Caco-2 (cell line): ENCODE measurements at regions not wholly inside any gene's neighbourhood (a gene's known extent, or its start where the extent isn't known, plus 50 kb on each side); places are given as distances from the start of the nearest gene placed in this dataset.
"Not testable (repeated sequence)": the region's sequence is repeated elsewhere in the genome, so short reads cannot be mapped to it uniquely, and the experiment has no call there.

ENCODE experiments used
- BruUV-seq: library from RNA; stranded (reverse); fragments of 400-500 nt; replicated peaks from 2 replicates; lab custom pipeline; 2021; lab: Mats Ljungman, UMichigan
- CTCF ChIA-PET: fragments of 300-600 bp; sonication (Branson Sonifier 250); formaldehyde crosslinking; loops from one replicate; lab custom pipeline; 2022; ENCODE audit warnings: antibody characterized with exemption; lab: Charles Lee
- POLR2A ChIA-PET: fragments of 300-600 bp; sonication (Branson Sonifier 250); formaldehyde crosslinking; loops from one replicate; lab custom pipeline; 2022; ENCODE audit warnings: antibody characterized with exemption; lab: Charles Lee
- DNase-seq, 2 experiments: peaks; one replicate each; pipeline versions ENCODE4 v3.0.0 to v3.0.0-alpha.2; 2020 to 2022
- H3K27me3 ChIP-seq: replicated peaks from 2 replicates; pipeline ENCODE4 v1.6.0; 2011; ENCODE audit warnings: low read length; ENCODE audit not compliant: control insufficient read depth, insufficient read depth
- H3K36me3 ChIP-seq: 2 replicates; pipeline ENCODE4 v1.5.1; 2011; ENCODE audit warnings: low read length; ENCODE audit not compliant: control insufficient read depth, insufficient read depth
- H3K4me1 ChIP-seq: fragments of 250-450 bp; sonication (Bioruptor Pico); 2 replicates; pipeline ENCODE4 v1.5.1; 2020; ENCODE audit warnings: mild to moderate bottlenecking
- H3K4me3 ChIP-seq: 2 replicates; pipeline ENCODE4 v1.5.1; 2011; ENCODE audit warnings: low read depth, mild to moderate bottlenecking, control low read depth, low read length
- H3K9me3 ChIP-seq: fragments of 250-450 bp; sonication (Bioruptor Pico); 2 replicates; pipeline ENCODE4 v1.5.1; 2020; ENCODE audit warnings: mild to moderate bottlenecking, moderate library complexity
- H3K27ac Mint-ChIP-seq: one replicate; pipeline ENCODE4 v1.8.0; 2022; ENCODE audit warnings: mixed read lengths; ENCODE audit not compliant: unreplicated experiment
- H3K27me3 Mint-ChIP-seq: one replicate; pipeline ENCODE4 v1.8.0; 2022; ENCODE audit warnings: mixed read lengths; ENCODE audit not compliant: insufficient read depth, unreplicated experiment
- H3K36me3 Mint-ChIP-seq: one replicate; pipeline ENCODE4 v1.8.0; 2022; ENCODE audit warnings: mild to moderate bottlenecking, mixed read lengths; ENCODE audit not compliant: insufficient read depth, unreplicated experiment
- H3K4me1 Mint-ChIP-seq: one replicate; pipeline ENCODE4 v1.8.0; 2022; ENCODE audit warnings: low read depth, mixed read lengths; ENCODE audit not compliant: unreplicated experiment
- H3K4me3 Mint-ChIP-seq: one replicate; pipeline ENCODE4 v1.8.0; 2022; ENCODE audit warnings: mild to moderate bottlenecking, moderate library complexity, mixed read lengths; ENCODE audit not compliant: unreplicated experiment
- H3K9me3 Mint-ChIP-seq: one replicate; pipeline ENCODE4 v1.8.0; 2022; ENCODE audit warnings: mixed read lengths; ENCODE audit not compliant: unreplicated experiment
- CTCF ChIP-seq, 2 experiments: fragments of 200-600 bp in 1 of 2; IDR thresholded peaks; 1 replicate in 1 of 2; 2 replicates in 1 of 2; pipeline versions ENCODE4 v1.5.1 to v1.8.0; 2011 to 2022; ENCODE audit warnings: antibody characterized with exemption in 1 of 2, control low read depth in 1 of 2, inconsistent platforms in 1 of 2, low read depth in 1 of 2, low read length in 1 of 2, mild to moderate bottlenecking in 1 of 2, moderate library complexity in 1 of 2; ENCODE audit not compliant: insufficient read depth in 1 of 2, severe bottlenecking in 1 of 2, unreplicated experiment in 1 of 2
- intact Hi-C: fragments of 100-400 bp; cut with micrococcal nuclease; formaldehyde crosslinking; loops from one replicate; pipeline ENCODE4 v1.10.0; 2022; ENCODE audit not compliant: unreplicated experiment

- CTCF ChIA-PET: no interaction called here
- Histone ChIP-seq H3K4me1 (no peaks in the 10 kb centered on the region), H3K27me3 (no peaks in the 10 kb centered on the region), H3K4me3 (no peak overlapping the region), H3K36me3 (no peaks in the 10 kb centered on the region), H3K9me3 (no peaks in the 10 kb centered on the region)
- TF ChIP-seq CTCF (IDR thresholded peaks at IDR 0.05; ENCODE audit: insufficient read depth in 1 of 2, low read depth in 1 of 2, low read length in 1 of 2, severe bottlenecking in 1 of 2, unreplicated experiment in 1 of 2): no peak
- no TSS peak for BruUV-seq
- H3K4me3 Mint-ChIP-seq: no peak overlapping the region
- H3K4me1 Mint-ChIP-seq: no peaks in the 10 kb centered on the region
- peaks cover 5% of the 10 kb centered on the region for H3K27me3 Mint-ChIP-seq
- H3K9me3 Mint-ChIP-seq: no peaks in the 10 kb centered on the region
- intact Hi-C loops: no loop called here
- peak in 1 of 2 experiments; percentile 0 for DNase-seq
- no peaks in the 10 kb centered on the region for H3K36me3 Mint-ChIP-seq
- POLR2A ChIA-PET: no interaction called here
- H3K27ac Mint-ChIP-seq: no peak overlapping the region
Measured at GRCh38 chr18:75727456-75727855, 300.0 kb upstream of the SMIM21 start.

- Histone ChIP-seq H3K27me3 (no peaks in the 10 kb centered on the region), H3K4me3 (no peak overlapping the region), H3K4me1 (no peaks in the 10 kb centered on the region), H3K9me3 (no peaks in the 10 kb centered on the region), H3K36me3 (no peaks in the 10 kb centered on the region)
- Mint-ChIP-seq H3K36me3 (no peaks in the 10 kb centered on the region), H3K4me1 (no peaks in the 10 kb centered on the region), H3K27me3 (peaks cover 9% of the 10 kb centered on the region), H3K27ac (no peak overlapping the region), H3K4me3 (no peak overlapping the region), H3K9me3 (peaks cover 10% of the 10 kb centered on the region)
- intact Hi-C loops: no loop called here
- DNase-seq: no peak
- TF ChIP-seq CTCF (IDR thresholded peaks at IDR 0.05; ENCODE audit: insufficient read depth in 1 of 2, low read depth in 1 of 2, low read length in 1 of 2, severe bottlenecking in 1 of 2, unreplicated experiment in 1 of 2): no peak
- POLR2A ChIA-PET: no interaction called here
- CTCF ChIA-PET: no interaction called here
- BruUV-seq: no TSS peak
Measured at GRCh38 chr18:75723521-75724340, 296.2 kb upstream of the SMIM21 start.

GRCh38 chr18:75714766-75715165 is 287.3 kb upstream of the SMIM21 start:
- intact Hi-C loops: no loop called here
- CTCF ChIA-PET: no interaction called here
- no TSS peak for BruUV-seq
- peaks cover under 1% of the 10 kb centered on the region for H3K9me3 Mint-ChIP-seq
- no peaks in the 10 kb centered on the region for H3K36me3 Mint-ChIP-seq
- H3K9me3 ChIP-seq: no peaks in the 10 kb centered on the region
- TF ChIP-seq CTCF (IDR thresholded peaks at IDR 0.05; ENCODE audit: insufficient read depth in 1 of 2, low read depth in 1 of 2, low read length in 1 of 2, severe bottlenecking in 1 of 2, unreplicated experiment in 1 of 2): no peak
- H3K4me1 ChIP-seq: no peaks in the 10 kb centered on the region
- no peak overlapping the region for H3K4me3 ChIP-seq
- POLR2A ChIA-PET: no interaction called here
- no peak overlapping the region for H3K4me3 Mint-ChIP-seq
- no peaks in the 10 kb centered on the region for H3K27me3 ChIP-seq
- peaks cover 5% of the 10 kb centered on the region for H3K27me3 Mint-ChIP-seq
- DNase-seq: no peak
- H3K4me1 Mint-ChIP-seq: no peaks in the 10 kb centered on the region
- no peaks in the 10 kb centered on the region for H3K36me3 ChIP-seq
- no peak overlapping the region for H3K27ac Mint-ChIP-seq

- BruUV-seq, H3K36me3 Mint-ChIP-seq, H3K27me3 Mint-ChIP-seq, H3K9me3 ChIP-seq, H3K27ac Mint-ChIP-seq, DNase-seq, H3K9me3 Mint-ChIP-seq, H3K4me3 ChIP-seq, intact Hi-C loops, H3K4me3 Mint-ChIP-seq, H3K4me1 Mint-ChIP-seq, H3K4me1 ChIP-seq, POLR2A ChIA-PET, H3K27me3 ChIP-seq, CTCF ChIA-PET, H3K36me3 ChIP-seq: not testable (repeated sequence)
Measured at GRCh38 chr18:75712124-75712867, 284.8 kb upstream of the SMIM21 start.
